ENCODE measurements at regions not wholly inside any gene's neighbourhood (a gene's known extent, or its start where the extent isn't known, plus 50 kb on each side); places are given as distances from the start of the nearest gene placed in this dataset.

DNA sequence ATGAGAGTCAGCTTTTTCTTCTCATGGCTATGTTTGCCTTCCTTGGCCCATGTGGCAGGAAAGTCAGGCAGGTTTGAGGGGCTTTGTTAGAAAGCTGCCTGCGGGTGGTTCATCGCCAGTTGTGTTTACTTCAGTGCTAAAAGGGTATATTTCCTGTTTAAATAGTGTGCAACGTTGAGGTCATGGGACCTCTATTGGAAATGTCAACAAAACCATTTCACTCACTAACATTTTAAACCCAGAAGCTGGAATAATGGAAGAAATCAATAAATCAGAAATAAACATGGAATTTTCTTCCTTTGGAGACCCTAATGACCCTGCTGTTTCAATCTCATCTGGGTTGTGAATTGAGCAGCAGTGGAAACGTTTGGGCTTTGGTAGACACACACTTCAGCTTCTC lies 185.8 kb downstream of the ANKRD50 start:
- Mint-ChIP-seq H3K9me3 (no peaks in the 10 kb centered on the region), H3K4me3 (no peak overlapping the region), H3K36me3 (ENCODE audit: low read depth) (no peaks in the 10 kb centered on the region), H3K27ac (peak overlapping the region; percentile 81 to 89 (median 82)), H3K27me3 (ENCODE audit: low read depth) (no peaks in the 10 kb centered on the region), H3K4me1 (peaks cover 11% of the 10 kb centered on the region)
- TF ChIP-seq, protein P1, sequence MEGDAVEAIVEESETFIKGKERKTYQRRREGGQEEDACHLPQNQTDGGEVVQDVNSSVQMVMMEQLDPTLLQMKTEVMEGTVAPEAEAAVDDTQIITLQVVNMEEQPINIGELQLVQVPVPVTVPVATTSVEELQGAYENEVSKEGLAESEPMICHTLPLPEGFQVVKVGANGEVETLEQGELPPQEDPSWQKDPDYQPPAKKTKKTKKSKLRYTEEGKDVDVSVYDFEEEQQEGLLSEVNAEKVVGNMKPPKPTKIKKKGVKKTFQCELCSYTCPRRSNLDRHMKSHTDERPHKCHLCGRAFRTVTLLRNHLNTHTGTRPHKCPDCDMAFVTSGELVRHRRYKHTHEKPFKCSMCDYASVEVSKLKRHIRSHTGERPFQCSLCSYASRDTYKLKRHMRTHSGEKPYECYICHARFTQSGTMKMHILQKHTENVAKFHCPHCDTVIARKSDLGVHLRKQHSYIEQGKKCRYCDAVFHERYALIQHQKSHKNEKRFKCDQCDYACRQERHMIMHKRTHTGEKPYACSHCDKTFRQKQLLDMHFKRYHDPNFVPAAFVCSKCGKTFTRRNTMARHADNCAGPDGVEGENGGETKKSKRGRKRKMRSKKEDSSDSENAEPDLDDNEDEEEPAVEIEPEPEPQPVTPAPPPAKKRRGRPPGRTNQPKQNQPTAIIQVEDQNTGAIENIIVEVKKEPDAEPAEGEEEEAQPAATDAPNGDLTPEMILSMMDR (IDR thresholded peaks at IDR 0.05; ENCODE audit: unreplicated experiment in 3 of 3): no peak

DNA sequence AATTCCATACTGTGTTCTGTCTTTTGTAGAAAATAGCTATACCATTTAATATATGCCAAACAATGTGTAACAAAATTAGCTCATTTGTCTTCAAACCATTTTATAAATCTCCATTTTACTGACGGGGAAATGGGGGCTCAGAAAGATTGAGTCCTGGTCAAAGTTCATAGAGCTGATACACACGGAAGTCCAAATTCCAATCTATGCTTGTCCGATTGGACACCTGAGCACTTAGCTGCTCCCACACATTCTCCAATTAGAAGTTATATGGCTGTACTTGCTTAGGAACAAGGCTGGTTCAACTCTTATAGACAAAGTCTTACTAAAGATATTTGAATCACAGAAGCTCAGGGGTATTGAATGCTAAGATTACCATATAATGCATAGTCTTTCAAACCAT lies 185.2 kb downstream of the ANKRD50 start:
- Mint-ChIP-seq H3K36me3 (ENCODE audit: low read depth) (no peaks in the 10 kb centered on the region), H3K4me1 (peaks cover 11% of the 10 kb centered on the region), H3K4me3 (no peak overlapping the region), H3K27me3 (ENCODE audit: low read depth) (no peaks in the 10 kb centered on the region), H3K9me3 (no peaks in the 10 kb centered on the region), H3K27ac (no peak overlapping the region)
- TF ChIP-seq, protein P1 (IDR thresholded peaks at IDR 0.05; ENCODE audit: unreplicated experiment in 3 of 3): no peak

DNA sequence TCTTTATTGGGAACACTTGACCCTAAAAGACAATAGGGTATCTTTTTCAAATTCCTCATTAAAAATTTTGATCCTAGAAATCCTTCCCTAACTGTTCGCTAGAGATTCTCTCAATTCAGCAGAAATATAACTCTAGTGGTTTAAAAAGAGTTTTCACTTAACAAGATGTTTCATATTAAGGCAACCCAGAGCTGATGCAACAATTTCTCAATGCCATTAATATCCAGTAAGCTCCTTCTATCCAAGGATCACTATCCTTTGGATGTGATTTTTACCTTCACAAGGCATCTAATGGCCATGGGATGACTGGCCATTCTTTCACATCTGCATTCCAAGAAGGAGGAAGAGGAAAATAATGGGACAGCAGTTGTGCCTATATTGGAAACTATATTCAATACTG lies 183.4 kb downstream of the ANKRD50 start:
- Mint-ChIP-seq H3K4me3 (no peak overlapping the region), H3K9me3 (no peaks in the 10 kb centered on the region), H3K27me3 (ENCODE audit: low read depth) (no peaks in the 10 kb centered on the region), H3K4me1 (peaks cover 14% of the 10 kb centered on the region), H3K27ac (no peak overlapping the region), H3K36me3 (ENCODE audit: low read depth) (no peaks in the 10 kb centered on the region)
- TF ChIP-seq, protein P1 (IDR thresholded peaks at IDR 0.05; ENCODE audit: unreplicated experiment in 3 of 3): no peak

DNA sequence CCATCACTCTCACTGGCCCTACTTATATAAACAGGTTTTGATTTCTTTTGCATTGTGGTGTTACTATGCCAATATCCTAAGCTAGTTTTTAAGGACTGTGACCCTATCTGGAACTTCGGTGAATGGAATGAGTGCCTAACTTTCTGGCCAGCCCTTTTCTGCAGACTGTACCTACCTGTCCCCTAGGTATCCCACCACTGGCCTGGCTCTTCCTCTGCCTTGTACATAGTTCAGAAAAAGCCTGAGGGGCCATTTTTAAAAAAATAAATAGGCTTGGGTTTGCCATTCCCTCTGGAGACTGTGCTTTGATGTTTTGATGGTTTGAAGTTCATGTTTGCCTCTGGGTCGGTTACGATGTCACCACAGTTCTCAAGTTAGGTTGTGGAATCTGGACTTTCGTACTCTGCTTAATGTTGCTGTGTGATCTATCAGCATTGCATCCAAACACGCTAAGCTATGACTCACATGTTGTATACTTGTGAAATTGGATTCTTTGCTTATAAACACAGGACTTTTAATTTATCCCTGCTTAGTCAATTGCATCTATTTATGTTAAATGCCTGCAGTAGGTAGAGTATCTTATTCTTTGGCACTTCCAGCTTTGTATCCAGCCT lies 182.0 kb downstream of the ANKRD50 start:
- H3K36me3 Mint-ChIP-seq (ENCODE audit: low read depth): no peaks in the 10 kb centered on the region
- H3K4me1 Mint-ChIP-seq: peaks cover 15% of the 10 kb centered on the region
- no peak overlapping the region for H3K4me3 Mint-ChIP-seq
- no peak overlapping the region for H3K27ac Mint-ChIP-seq
- TF ChIP-seq, protein P1 (IDR thresholded peaks at IDR 0.05; ENCODE audit: unreplicated experiment in 3 of 3): no peak
- no peaks in the 10 kb centered on the region for H3K9me3 Mint-ChIP-seq
- no peaks in the 10 kb centered on the region for H3K27me3 Mint-ChIP-seq (ENCODE audit: low read depth)

DNA sequence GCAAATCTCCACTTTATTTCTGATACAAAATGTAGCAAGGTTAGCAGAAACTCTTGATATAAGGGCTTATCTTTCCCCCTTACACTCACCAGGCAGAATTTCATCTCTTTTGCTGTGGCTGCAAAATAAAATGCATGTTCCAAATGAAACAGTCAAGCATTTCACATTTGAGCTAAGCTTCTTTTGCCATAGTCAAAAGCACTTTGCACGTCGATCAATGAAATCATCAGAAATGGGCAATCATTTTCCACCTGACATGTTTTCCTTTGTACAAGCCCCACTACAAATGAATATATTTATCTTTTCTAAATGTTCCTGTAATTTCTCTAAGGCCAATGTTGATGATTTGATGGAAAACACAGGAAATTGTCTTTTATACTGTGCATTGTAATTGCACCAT lies 178.4 kb downstream of the ANKRD50 start:
- Mint-ChIP-seq H3K4me1 (peaks cover 4% of the 10 kb centered on the region), H3K4me3 (no peak overlapping the region), H3K27ac (no peak overlapping the region), H3K27me3 (ENCODE audit: low read depth) (no peaks in the 10 kb centered on the region), H3K9me3 (no peaks in the 10 kb centered on the region), H3K36me3 (ENCODE audit: low read depth) (no peaks in the 10 kb centered on the region)
- TF ChIP-seq, protein P1 (IDR thresholded peaks at IDR 0.05; ENCODE audit: unreplicated experiment in 3 of 3): no peak

DNA sequence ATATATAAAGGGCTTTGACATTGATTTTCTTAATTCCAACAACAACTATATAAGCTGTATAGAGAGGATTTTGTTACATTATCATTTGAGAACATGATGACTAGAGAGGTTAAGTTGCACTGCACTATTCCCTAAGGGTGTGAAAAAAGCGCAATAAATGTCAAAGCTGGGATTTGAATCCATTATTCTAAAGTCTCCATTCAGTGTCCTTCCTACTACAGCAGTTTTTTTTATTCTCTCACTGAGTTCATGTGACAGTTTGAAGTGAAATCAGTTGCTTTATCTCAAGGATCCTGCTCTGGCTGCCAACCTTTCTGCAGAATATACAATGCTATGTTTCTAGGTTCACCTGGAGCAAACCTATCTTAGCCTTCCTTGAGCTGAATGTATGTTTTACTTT lies 177.5 kb downstream of the ANKRD50 start:
- no peaks in the 10 kb centered on the region for H3K36me3 Mint-ChIP-seq (ENCODE audit: low read depth)
- H3K27ac Mint-ChIP-seq: no peak overlapping the region
- no peaks in the 10 kb centered on the region for H3K9me3 Mint-ChIP-seq
- no peaks in the 10 kb centered on the region for H3K27me3 Mint-ChIP-seq (ENCODE audit: low read depth)
- H3K4me1 Mint-ChIP-seq: peaks cover 4% of the 10 kb centered on the region
- H3K4me3 Mint-ChIP-seq: no peak overlapping the region
- TF ChIP-seq, protein P1 (IDR thresholded peaks at IDR 0.05; ENCODE audit: unreplicated experiment in 3 of 3): no peak
